Caco-2 (cell line): ENCODE measurements at regions not wholly inside any gene's neighbourhood (a gene's known extent, or its start where the extent isn't known, plus 50 kb on each side); places are given as distances from the start of the nearest gene placed in this dataset.

Experiments used
- BruUV-seq: library from RNA; stranded (reverse); fragments of 400-500 nt; replicated peaks from 2 replicates; lab custom pipeline; 2021; lab: Mats Ljungman, UMichigan
- CTCF ChIA-PET: fragments of 300-600 bp; sonication (Branson Sonifier 250); formaldehyde crosslinking; loops from one replicate; lab custom pipeline; 2022; ENCODE audit warnings: antibody characterized with exemption; lab: Charles Lee
- POLR2A ChIA-PET: fragments of 300-600 bp; sonication (Branson Sonifier 250); formaldehyde crosslinking; loops from one replicate; lab custom pipeline; 2022; ENCODE audit warnings: antibody characterized with exemption; lab: Charles Lee
- DNase-seq, 2 experiments: peaks; one replicate each; pipeline versions ENCODE4 v3.0.0 to v3.0.0-alpha.2; 2020 to 2022
- H3K27me3 ChIP-seq: replicated peaks from 2 replicates; pipeline ENCODE4 v1.6.0; 2011; ENCODE audit warnings: low read length; ENCODE audit not compliant: control insufficient read depth, insufficient read depth
- H3K36me3 ChIP-seq: 2 replicates; pipeline ENCODE4 v1.5.1; 2011; ENCODE audit warnings: low read length; ENCODE audit not compliant: control insufficient read depth, insufficient read depth
- H3K4me1 ChIP-seq: fragments of 250-450 bp; sonication (Bioruptor Pico); 2 replicates; pipeline ENCODE4 v1.5.1; 2020; ENCODE audit warnings: mild to moderate bottlenecking
- H3K4me3 ChIP-seq: 2 replicates; pipeline ENCODE4 v1.5.1; 2011; ENCODE audit warnings: low read depth, mild to moderate bottlenecking, control low read depth, low read length
- H3K9me3 ChIP-seq: fragments of 250-450 bp; sonication (Bioruptor Pico); 2 replicates; pipeline ENCODE4 v1.5.1; 2020; ENCODE audit warnings: mild to moderate bottlenecking, moderate library complexity
- H3K27ac Mint-ChIP-seq: one replicate; pipeline ENCODE4 v1.8.0; 2022; ENCODE audit warnings: mixed read lengths; ENCODE audit not compliant: unreplicated experiment
- H3K27me3 Mint-ChIP-seq: one replicate; pipeline ENCODE4 v1.8.0; 2022; ENCODE audit warnings: mixed read lengths; ENCODE audit not compliant: insufficient read depth, unreplicated experiment
- H3K36me3 Mint-ChIP-seq: one replicate; pipeline ENCODE4 v1.8.0; 2022; ENCODE audit warnings: mild to moderate bottlenecking, mixed read lengths; ENCODE audit not compliant: insufficient read depth, unreplicated experiment
- H3K4me1 Mint-ChIP-seq: one replicate; pipeline ENCODE4 v1.8.0; 2022; ENCODE audit warnings: low read depth, mixed read lengths; ENCODE audit not compliant: unreplicated experiment
- H3K4me3 Mint-ChIP-seq: one replicate; pipeline ENCODE4 v1.8.0; 2022; ENCODE audit warnings: mild to moderate bottlenecking, moderate library complexity, mixed read lengths; ENCODE audit not compliant: unreplicated experiment
- H3K9me3 Mint-ChIP-seq: one replicate; pipeline ENCODE4 v1.8.0; 2022; ENCODE audit warnings: mixed read lengths; ENCODE audit not compliant: unreplicated experiment
- intact Hi-C: fragments of 100-400 bp; cut with micrococcal nuclease; formaldehyde crosslinking; loops from one replicate; pipeline ENCODE4 v1.10.0; 2022; ENCODE audit not compliant: unreplicated experiment
- TF ChIP-seq, protein P1 (sequence below), 2 experiments: fragments of 200-600 bp in 1 of 2; IDR thresholded peaks; 1 replicate in 1 of 2; 2 replicates in 1 of 2; pipeline versions ENCODE4 v1.5.1 to v1.8.0; 2011 to 2022; ENCODE audit warnings: antibody characterized with exemption in 1 of 2, control low read depth in 1 of 2, inconsistent platforms in 1 of 2, low read depth in 1 of 2, low read length in 1 of 2, mild to moderate bottlenecking in 1 of 2, moderate library complexity in 1 of 2; ENCODE audit not compliant: insufficient read depth in 1 of 2, severe bottlenecking in 1 of 2, unreplicated experiment in 1 of 2

DNA sequence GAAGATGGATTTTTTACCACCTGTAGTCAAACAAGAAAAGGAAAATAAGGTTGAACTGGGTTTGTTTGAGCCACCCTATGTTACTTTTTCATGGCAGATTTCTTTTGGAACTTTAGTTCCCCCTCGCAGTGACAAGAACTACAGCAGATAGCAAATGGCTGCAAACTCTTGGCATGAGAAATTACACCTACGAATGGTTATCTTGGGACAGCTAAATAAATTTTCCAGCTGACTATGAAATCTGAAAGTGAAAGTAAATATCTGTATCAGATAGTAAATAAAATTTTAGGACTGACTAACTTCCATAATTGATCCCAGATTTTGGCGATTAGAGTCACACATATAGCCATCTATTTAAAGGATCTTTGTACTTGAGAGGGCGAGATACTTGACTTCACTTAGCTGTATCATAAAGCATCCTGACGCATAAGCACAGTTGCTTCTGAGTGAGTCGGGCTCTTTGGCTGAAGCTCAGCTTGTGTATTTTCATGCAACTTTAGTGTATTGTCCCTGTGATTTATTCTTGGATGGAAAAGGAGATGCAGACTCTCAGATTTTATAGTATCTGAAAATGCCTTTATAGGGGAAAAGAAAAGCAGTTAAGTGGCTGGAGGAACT is 125.3 kb upstream of the B3GAT2 start:
- no peak for DNase-seq
- BruUV-seq, result no TSS peak
- H3K9me3 ChIP-seq, result 0 out of 2 replicates have a peak, but pooled peaks cover 2% of the 10 kb centered on the region
- TF ChIP-seq, protein P1, sequence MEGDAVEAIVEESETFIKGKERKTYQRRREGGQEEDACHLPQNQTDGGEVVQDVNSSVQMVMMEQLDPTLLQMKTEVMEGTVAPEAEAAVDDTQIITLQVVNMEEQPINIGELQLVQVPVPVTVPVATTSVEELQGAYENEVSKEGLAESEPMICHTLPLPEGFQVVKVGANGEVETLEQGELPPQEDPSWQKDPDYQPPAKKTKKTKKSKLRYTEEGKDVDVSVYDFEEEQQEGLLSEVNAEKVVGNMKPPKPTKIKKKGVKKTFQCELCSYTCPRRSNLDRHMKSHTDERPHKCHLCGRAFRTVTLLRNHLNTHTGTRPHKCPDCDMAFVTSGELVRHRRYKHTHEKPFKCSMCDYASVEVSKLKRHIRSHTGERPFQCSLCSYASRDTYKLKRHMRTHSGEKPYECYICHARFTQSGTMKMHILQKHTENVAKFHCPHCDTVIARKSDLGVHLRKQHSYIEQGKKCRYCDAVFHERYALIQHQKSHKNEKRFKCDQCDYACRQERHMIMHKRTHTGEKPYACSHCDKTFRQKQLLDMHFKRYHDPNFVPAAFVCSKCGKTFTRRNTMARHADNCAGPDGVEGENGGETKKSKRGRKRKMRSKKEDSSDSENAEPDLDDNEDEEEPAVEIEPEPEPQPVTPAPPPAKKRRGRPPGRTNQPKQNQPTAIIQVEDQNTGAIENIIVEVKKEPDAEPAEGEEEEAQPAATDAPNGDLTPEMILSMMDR (IDR thresholded peaks at IDR 0.05; ENCODE audit: insufficient read depth in 1 of 2, low read depth in 1 of 2, low read length in 1 of 2, severe bottlenecking in 1 of 2, unreplicated experiment in 1 of 2), result no peak
- intact Hi-C loops, result no loop called here
- Mint-ChIP-seq H3K4me1 (no peaks in the 10 kb centered on the region), H3K27me3 (peaks cover 14% of the 10 kb centered on the region), H3K9me3 (no peaks in the 10 kb centered on the region), H3K36me3 (no peaks in the 10 kb centered on the region), H3K27ac (no peak overlapping the region), H3K4me3 (no peak overlapping the region)
- H3K36me3 ChIP-seq, result no peaks in the 10 kb centered on the region
- no peaks in the 10 kb centered on the region for H3K4me1 ChIP-seq
- H3K4me3 ChIP-seq, result no peak overlapping the region
- ChIA-PET POLR2A (no interaction called here), CTCF (no interaction called here)
- no peaks in the 10 kb centered on the region for H3K27me3 ChIP-seq

DNA sequence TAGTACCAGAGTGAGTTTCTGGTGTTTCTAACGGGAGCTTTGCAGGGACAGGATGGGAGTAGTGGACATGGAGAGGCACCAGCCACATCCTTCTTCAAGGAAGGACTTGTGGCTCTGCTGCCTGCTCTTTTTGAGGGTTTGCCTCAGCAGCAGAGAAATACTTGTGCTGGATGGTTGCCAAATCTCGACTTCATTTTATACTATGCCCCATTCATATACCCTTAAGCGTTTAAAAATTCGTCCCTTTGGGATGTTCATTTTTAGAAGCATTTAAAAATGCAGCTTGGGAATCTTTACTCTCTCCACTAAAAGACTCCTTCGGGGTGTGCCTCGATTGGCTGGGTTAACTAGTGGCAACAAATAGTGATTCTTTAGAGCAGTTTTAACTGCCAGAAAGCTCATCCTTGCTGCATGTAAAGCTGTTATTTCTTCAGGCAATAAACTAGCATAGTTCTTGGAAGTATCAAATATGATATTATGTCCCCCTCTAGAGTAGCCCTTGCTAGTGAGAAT is 126.5 kb upstream of the B3GAT2 start:
- no peak overlapping the region for H3K4me3 Mint-ChIP-seq
- peaks cover 10% of the 10 kb centered on the region for H3K27me3 Mint-ChIP-seq
- intact Hi-C loops, result no loop called here
- Histone ChIP-seq H3K36me3 (no peaks in the 10 kb centered on the region), H3K27me3 (no peaks in the 10 kb centered on the region), H3K4me1 (no peaks in the 10 kb centered on the region), H3K9me3 (no peaks in the 10 kb centered on the region), H3K4me3 (no peak overlapping the region)
- no peaks in the 10 kb centered on the region for H3K36me3 Mint-ChIP-seq
- no peaks in the 10 kb centered on the region for H3K4me1 Mint-ChIP-seq
- TF ChIP-seq, protein P1 (IDR thresholded peaks at IDR 0.05; ENCODE audit: insufficient read depth in 1 of 2, low read depth in 1 of 2, low read length in 1 of 2, severe bottlenecking in 1 of 2, unreplicated experiment in 1 of 2), result no peak
- BruUV-seq, result no TSS peak
- no peaks in the 10 kb centered on the region for H3K9me3 Mint-ChIP-seq
- CTCF ChIA-PET, result no interaction called here
- POLR2A ChIA-PET, result no interaction called here
- no peak overlapping the region for H3K27ac Mint-ChIP-seq
- DNase-seq, result no peak

DNA sequence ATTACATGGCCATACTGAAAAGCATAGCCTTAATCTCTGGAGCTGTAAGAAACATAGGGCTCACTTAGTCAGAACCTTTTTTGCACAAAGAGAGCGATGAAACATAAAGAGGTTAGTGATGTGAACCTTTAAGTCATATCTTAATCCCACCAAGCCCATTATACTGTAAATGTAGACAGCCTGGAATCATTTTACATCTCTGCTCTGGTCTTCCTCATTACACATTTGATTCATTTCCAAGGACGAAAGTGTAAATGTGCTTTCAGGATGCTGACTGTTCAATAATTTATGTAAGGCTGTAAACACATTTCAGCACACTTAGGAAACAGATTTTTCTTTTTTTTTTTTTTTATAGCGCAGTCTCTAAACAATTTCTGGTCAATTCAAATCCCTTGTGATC is 131.3 kb upstream of the B3GAT2 start:
- no peaks in the 10 kb centered on the region for H3K9me3 Mint-ChIP-seq
- Histone ChIP-seq H3K27me3 (no peaks in the 10 kb centered on the region), H3K9me3 (no peaks in the 10 kb centered on the region), H3K4me1 (no peaks in the 10 kb centered on the region), H3K36me3 (no peaks in the 10 kb centered on the region), H3K4me3 (no peak overlapping the region)
- TF ChIP-seq, protein P1 (IDR thresholded peaks at IDR 0.05; ENCODE audit: insufficient read depth in 1 of 2, low read depth in 1 of 2, low read length in 1 of 2, severe bottlenecking in 1 of 2, unreplicated experiment in 1 of 2), result no peak
- intact Hi-C loops, result no loop called here
- H3K4me3 Mint-ChIP-seq, result no peak overlapping the region
- no peak for DNase-seq
- ChIA-PET POLR2A (no interaction called here), CTCF (no interaction called here)
- H3K27me3 Mint-ChIP-seq, result no peaks in the 10 kb centered on the region
- no peaks in the 10 kb centered on the region for H3K36me3 Mint-ChIP-seq
- no peak overlapping the region for H3K27ac Mint-ChIP-seq
- BruUV-seq, result no TSS peak
- no peaks in the 10 kb centered on the region for H3K4me1 Mint-ChIP-seq
